Stimulated activated CD8-positive, alpha-beta memory T cell treated with anti-CD3 and anti-CD28 coated beads, Interleukin-4, amount 100 ng/mL, for 24 hours (primary cell): ENCODE measurements at regions not wholly inside any gene's neighbourhood (a gene's known extent, or its start where the extent isn't known, plus 50 kb on each side); places are given as distances from the start of the nearest gene placed in this dataset.

Experiments
- DNase-seq: peaks from one replicate; pipeline ENCODE4 v3.0.0-alpha.2; 2020; ENCODE audit warnings: low read depth

DNA sequence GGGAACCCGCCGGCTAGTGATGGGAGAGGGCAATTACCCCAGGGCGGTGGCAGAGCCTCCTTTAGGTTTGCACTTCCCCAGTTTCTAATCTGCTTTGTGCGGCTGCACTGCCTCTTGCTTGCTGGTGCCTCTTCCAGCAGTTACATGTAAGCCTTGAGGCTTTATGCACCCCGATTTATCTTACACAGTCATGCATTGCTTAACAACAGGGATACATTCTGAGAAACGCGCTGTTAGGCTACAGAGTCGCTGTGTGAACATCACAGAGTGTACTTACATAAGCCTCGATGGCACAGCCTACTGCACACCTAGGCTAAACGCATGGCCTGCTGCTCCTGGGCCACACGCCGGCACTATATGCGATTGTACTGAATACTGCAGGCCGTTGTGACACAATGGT, 155.6 kb upstream of the MKI67 start:
- DNase-seq, result no peak

DNA sequence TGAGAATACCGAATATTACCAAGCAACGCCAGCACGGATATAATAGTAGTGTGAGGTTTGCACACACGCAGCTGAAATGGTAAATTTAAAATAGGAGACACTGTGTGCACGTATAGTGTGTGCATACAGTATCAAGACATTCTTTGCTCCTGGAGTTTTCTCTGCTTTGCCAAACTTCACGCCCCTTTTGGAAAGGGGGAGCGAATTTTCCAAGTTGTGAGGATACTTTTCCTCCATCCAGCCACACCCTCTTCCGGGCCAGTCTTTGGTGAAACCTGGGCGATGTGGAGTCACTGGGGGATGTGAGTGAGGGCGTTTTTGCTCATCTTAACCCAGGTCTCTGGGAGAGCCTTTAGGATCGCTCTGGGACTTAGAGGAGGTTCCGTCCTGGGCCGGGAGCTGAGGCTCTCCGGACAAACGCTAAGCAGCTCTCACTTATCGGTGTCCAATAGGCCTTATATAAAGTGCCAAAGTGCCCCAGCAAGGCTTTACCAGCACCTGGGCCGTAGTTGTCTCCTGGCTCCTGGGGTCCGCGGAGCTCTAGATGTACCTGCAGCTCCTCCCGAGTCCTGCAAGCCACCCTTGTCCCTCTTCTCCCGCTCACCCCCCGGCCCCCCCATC, 160.0 kb upstream of the MKI67 start:
- DNase-seq, result no peak

DNA sequence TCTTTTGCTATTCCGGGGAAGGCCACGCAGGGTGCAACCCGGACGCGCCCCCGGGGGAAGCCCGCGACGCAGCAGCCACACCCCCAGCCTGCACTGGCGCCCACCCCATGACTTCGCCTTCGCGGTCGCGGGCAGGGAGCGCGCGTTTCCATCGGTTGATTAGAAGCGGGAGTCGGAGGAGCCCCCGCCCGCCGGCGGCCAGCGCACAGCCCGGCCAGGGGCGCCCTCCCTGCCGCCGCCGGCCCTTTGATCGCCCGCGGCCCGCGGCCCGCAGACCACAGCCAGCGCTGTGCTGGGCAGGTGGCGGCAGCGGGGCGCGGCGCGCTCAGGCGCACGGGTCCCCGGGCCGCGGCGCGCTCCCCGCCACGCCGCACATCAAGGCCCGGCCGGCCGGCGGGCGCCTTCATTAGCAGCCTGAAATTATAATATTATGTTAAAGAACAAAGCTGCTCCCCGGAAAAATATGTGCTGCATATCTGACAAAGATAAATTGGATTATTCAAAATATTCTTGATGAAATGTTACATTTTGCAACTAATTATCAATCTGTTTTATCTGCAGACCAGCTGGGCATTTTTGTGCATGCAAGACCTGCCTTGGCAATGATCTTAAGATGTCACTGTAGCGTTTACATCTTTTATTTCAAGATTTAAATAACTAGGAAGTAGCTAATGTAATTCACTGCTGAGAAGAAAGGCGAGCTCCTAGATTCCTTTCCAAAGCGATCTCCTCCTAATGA, 160.7 kb upstream of the MKI67 start:
- DNase-seq, result no peak

DNA sequence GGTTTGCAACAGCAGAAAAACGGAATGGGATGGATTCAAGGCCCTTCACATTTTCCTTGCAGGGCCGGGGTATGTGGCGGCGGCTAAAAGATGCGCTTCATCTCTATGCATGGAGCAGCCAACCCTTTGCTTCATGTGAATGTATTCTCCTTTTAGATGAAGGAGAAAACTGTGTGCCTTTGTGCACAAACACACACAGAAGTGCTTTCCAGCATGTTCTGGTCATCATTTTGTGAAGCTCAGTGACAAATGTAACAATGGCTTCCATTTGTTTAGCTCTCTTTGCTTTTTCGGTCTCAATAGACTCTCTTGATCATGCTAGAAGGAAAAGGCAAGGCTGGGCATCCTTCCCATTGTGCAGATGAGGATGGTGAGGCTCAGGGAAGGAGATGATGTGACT, 161.7 kb upstream of the MKI67 start:
- no peak for DNase-seq

DNA sequence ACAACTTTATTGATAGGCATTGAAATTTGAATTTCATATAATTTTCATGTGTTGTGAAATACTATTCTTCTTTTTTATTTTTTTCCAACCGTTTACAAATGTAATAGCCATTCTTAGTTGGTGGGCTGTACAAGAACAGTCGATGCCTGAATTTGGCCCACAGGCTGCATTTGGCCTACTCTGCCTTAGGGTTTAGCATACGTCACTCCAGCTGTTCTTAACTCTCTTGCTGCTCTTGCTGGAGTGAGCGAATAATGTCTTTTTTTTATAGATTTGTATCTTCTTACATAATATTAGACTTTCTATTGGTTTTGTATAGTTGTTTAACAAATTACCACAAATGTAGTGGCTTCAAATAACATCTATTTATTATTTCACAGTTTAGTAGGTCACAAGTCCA, 163.4 kb upstream of the MKI67 start:
- no peak for DNase-seq

DNA sequence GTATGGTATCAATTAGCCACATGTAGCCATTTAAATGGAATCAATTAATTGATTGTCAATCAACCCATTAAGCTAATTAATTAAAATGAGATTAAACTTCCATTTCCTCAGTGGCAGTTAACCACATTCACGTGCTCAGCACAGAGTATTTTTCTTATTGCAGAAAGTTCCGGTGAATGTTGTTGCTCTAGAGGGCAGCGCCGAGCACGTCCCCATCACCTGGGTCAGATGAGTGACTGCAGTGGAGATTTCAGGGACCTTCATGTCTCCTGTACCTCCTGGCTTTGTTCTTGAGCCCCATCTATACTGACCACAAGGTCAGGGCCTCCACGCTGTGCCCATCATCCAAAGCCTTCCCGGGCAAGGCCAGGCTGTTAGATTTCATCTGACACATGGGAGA, 168.8 kb upstream of the MKI67 start:
- no peak for DNase-seq

DNA sequence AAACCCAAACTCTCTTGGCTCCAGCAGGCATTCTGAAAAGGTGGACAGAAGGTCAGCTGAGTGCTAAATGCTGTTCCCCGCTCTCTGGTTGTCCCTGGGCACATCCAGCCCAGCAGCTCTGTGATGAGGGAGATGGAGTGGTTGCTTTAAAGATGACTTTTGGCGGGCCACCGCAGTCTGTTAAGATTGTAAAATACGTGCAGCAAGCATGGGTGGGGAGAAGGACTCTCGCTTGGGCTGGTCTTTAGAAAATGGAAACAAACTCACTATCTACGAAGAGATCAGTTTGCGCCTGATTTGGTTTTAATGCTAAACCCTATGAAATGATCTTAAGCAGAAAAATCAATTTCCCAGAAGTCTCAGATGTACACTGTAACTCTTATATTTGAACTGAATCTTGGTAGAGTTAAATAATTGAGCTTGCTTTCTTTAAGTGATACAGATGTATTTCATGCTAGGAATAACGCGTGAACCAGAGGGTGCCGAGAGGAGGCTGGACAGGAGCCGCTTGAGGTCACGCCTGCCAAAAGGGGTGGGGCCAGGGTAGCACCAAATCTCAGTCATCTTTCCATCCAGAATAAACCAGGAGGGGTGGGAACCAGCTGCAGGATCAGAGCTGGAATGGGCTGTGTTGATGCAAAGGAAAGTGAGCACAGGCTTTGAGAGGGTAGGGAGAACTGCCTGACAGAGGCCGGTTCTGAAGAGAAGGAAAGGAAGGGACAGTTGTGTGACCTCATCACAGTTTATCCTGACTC, 170.2 kb upstream of the MKI67 start:
- DNase-seq, result no peak

DNA sequence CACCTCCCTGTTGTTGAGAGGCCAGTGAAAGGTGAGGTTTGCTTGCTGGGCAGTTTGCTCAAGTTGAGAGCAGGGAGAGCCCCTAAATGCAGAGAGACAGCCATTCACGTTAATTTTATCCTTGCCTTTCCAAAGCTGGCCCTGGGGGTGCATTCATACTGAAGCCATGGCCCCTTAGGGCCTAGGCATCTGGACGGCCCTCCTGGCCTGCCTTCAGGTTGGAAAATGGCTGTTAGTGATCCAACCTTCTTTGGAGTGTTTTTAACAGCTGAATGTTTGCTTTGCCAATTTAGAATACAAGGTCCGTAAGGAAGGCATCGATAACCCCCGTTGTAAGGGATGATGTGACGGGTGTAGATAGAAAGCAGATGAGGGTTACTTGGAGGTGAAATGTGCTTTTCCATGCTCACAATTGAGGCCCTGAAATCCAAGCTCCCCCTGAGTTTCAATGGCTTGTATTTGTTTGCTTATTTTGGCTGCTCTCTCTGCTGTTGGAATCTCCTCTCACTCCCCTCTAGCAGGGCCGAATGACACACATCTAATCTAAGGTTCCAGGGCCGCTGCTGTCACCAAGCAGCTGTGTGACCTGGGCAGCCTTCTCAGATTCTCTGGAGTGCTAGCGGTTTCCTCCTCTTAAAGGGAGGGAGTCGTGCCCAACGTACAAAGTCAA, 171.6 kb upstream of the MKI67 start:
- DNase-seq, result no peak

DNA sequence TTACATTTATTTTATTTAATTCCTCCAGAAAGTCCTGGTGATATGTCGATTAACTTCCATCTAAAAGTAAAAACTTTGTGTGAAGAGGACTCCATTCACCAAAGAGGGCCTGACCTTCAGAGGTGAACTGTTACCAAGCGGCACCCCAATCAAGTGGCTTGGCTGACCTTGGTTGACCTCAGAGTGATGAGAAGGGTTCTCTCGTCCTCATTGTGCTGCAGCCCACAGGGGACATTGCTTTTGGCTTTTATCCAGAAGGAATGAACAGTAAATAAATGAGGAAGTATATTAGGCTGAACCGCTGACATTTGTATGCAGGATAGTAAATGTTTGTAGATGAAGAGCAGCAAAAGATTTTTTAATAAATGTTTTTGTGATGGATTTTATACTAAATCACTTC, 172.4 kb upstream of the MKI67 start:
- no peak for DNase-seq

DNA sequence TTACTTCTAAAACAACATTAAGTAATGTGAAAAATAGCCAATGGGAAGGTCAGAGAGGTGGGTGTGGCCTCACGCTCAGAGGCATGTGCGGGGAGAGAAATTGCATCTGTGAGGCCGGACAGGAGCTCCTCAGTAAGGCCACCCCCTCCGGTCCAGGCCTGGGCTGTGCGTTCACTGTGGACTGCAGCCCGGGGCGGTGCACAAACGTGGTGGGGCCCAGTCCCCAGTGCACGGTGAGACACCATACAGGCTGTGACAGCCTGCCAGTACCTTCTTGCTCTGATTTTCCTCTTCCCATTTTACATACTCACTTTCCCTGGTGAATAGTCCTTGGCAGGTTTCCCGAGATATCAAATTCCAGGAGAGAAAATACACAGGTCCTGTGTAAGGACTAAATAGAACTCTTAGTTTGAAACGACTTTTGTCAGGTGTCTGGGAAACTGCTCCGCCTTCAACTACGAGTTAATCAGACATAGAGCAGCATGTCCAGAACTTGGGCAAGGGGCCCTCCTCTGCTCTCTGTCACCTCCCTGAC, 174.1 kb upstream of the MKI67 start:
- no peak for DNase-seq

DNA sequence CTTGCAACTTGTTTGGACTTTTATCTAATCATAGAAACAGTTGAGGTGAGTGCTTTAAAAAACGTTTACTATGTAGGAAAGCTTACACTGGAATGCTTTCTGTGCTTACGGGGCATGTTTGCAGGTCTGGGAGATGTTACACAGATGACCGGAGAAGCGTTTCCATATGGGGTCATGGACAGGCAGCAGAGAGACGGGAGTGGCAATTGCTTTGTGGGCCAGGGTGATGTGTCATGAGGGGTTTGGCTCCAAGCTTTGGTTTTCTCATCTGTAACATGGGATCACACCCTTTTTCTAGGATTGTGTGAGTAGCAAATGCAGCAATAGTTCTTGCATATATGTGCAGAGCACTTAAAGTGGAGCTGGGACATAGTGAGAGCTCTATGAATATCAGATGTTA, 174.8 kb upstream of the MKI67 start:
- no peak for DNase-seq

DNA sequence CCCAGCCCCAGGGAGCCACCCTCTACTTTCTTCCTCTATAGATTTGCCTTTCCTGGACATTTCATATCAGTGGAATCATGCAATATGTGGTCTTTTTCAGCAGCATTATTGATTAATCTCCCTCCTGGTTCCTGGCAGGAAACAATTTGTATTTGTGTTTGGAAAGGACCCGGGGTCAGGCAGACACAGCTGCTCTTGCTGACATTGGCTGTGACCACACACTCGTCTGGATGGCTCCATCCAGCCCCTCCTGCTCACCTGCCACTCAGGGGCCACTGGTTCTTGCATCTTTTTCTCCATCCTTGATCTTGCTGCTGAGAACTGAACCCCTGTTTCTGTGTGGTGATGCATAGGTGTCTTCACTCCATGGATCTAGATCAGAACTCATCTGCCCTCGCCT, 176.6 kb upstream of the MKI67 start:
- no peak for DNase-seq

DNA sequence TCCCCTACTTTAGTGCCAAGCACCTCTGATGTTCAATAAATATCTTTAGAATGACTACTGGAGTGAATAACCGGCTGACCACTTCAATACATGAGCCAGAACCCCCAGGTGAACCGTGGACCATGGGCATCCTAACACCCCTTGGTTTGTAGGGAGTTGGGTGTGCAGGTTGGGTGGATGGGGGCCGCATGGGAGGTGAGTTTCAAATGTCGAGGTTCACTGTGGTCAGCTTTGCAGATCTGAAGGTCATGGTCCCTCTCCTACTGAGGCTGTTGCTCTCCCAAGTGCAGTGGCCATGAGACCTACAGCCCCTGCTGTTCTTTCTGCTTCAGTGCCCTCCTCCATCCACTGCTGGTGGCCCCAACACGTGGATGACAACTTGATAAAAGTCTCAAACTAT, 178.0 kb upstream of the MKI67 start:
- DNase-seq, result no peak

DNA sequence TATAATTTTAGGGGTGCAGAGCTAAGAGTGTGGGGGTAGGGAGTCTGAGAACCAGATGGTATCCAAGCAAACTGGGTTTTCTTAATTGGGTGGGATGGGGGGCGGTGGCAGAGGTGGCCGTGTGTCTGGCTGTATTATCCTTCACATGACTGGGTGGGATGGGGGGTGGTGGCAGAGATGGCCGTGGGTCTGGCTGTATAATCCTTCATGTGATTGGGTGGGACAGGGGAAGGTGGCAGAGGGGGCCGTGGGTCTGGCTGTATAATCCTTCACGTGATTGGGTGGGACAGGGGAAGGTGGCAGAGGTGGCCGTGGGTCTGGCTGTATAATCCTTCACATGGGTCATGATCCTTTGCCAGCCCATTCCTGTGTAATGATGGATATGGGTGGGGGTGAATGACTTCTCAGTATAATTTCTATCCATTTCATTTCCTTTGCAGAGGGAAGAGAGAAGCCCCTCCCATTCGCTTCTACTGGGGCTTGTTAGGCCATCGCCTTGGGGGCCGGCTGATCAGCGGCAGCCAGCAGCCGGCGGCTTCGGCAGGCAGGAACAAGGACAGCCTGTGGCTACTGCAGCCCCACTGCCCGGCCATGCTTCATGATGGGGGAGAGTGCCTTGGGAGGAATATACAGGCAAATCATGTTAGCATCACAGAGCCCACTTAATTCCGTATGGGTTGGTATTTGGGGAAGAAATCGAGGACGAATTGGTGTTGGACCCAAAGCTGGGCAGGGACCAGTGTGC, 179.6 kb upstream of the MKI67 start:
- no peak for DNase-seq

DNA sequence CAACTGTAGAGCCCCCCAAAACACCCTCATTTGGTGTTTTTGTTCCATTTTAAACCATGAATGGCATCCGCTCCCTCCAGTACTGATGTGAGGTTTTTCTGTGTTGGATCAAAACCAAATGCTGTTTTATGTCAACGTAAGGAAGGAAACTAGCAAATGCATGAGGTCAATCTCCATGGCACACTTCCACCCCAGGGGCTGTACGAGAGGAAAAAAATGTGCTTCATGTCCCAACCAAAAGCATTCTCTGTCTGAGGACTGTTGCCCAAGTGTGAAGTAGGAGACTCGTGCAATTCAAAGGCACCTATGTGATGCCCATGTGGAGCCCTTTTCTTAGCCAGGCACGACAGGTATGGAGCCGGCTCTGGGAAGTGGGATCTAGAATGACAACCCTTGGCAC, 180.3 kb upstream of the MKI67 start:
- no peak for DNase-seq

DNA sequence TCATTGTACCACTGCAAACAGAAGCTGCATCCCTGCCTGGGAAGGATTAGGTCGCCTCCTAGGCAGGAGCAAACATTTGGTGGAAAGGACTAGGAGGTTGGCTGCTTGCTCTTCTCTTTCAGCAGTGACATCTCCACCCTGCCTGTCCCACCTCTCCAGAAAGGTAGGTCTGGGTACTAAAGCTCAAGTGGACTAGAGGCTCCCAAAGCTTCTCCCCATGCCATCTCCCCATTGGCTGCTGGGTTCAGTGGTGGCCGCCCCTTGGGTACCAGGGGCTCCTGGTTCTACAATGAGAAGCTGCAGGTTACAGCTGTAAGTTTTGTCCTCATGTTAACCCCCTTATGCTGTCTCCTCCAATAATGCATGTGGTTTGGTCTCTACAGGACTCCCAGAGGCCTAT, 180.7 kb upstream of the MKI67 start:
- no peak for DNase-seq

DNA sequence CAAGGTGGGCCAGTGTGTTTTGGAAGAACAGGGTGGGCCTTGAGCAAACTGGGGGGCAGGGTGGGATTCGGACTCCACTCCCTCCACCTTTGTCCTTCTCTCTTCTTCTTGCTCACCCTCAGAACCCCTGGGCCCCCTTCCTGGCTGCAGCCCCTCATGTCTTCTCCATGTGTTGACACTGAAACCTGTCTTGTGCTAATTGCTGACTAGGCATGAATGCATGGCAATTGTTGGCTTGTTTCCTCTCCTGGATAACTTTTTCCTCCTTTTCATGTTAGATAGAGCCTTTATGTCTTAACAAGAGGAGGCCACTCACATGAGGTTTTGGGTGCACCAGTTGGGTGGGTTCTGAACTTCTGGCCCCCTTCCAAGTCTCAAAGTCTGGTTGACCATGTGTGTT, 181.6 kb upstream of the MKI67 start:
- DNase-seq, result no peak

DNA sequence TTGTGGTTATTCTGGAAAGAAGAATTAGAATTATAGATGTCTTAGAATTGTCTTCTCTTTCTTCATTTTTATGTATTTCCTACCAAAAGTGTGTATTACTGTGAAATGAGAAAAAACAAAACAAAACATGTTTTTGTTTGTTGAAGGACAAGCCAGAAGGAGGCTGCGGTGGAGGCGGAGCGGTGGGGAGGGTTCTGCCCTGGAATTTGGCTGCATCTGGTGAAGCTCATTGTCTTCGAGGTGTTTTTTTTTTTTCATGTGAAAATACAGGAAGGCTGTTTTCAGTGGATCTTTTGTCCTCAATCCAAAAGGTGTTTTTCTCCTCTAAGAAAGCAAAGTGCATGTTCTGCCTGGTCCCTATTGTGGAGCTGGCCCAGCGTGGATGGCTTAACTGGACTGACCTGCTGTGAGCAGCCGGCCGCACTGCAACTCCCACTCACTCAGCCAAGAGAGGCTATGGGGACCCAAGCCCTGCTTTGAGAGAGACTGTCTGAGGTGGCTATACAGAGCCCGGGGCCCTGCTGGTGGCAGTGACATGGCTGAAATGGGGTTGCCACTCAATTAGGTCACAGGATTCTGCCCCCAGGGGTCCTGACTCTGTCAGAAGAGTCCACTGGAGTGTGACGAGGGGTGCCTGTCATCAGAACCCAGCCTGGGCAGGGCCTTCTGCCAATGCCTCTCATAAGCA, 184.9 kb upstream of the MKI67 start:
- no peak for DNase-seq

DNA sequence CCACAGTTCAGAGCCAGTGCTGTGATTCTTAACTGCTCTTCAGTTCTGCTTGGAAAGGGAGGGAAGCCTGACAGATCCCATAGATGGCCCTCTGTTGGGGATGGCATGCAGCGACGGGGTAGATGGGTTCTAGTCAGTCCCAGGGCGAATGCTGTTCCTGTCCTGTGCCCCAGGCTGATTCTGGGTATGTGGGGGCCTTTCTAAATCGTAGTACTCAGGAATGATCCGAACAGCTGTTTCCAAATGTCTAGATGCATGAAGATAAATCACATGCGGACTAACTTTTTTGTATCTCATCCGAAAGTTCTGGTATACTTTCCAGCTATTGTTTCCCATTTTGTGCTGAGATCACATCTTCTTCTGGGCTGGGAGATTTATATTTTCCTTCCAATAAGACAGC, 186.0 kb upstream of the MKI67 start:
- no peak for DNase-seq

DNA sequence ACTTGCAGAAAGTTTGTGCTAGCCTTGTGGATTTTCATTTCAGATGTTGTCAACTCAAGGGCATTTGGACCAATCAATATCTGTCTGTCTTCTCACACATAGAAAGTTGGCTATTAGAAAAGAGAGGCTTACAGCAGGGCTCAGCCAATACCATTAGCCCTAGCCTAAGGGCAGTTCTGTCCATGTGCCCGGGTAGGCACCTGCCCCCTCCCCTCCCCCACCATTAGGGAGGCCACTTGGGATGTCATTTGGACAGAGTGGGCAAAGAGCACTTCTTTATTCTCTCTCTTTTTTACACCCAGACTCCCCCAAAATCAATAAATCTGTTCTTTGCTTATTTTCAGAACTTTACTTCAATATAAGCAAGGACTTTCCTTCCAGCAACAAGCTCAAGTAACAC, 188.5 kb upstream of the MKI67 start:
- DNase-seq, result no peak

DNA sequence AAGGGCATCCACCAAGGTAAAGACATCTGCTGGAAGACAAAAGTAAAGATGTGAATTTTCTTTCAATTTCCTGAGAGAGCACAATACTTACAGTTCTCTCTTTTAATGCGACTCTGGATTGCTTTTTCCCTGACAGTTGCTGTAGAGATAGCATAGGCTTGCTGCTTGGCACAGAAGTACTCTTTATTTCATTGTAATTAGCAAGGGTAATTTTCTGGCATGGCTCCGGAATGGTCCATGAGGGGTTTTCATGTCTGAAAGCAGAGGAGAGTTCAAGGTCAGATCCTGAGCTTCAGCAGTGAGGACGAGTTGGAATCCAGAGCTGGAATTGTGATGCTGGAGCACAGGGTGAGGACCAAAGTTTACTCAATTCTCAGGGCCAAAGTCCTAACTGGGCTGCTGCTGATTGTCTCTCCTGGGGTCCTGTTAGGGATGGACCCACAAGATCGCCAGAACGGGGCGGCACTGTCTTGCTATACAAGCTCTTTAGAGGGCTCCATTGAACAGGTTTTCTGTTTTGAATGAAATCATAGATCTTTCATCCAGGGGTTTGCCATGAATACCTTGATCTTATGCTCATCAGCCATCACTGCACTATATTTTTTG, 190.0 kb upstream of the MKI67 start:
- DNase-seq, result no peak
